ENCODE measurements at regions not wholly inside any gene's neighbourhood (a gene's known extent, or its start where the extent isn't known, plus 50 kb on each side); places are given as distances from the start of the nearest gene placed in this dataset.

GRCh38 chr5:98308960-98309359, 464.5 kb upstream of the RGMB start:
- no peak overlapping the region for H3K27ac ChIP-seq (ENCODE audit: low read depth in 1 of 2, low read length in 2 of 2)
- DNase-seq = no peak
- TF ChIP-seq, protein P1, sequence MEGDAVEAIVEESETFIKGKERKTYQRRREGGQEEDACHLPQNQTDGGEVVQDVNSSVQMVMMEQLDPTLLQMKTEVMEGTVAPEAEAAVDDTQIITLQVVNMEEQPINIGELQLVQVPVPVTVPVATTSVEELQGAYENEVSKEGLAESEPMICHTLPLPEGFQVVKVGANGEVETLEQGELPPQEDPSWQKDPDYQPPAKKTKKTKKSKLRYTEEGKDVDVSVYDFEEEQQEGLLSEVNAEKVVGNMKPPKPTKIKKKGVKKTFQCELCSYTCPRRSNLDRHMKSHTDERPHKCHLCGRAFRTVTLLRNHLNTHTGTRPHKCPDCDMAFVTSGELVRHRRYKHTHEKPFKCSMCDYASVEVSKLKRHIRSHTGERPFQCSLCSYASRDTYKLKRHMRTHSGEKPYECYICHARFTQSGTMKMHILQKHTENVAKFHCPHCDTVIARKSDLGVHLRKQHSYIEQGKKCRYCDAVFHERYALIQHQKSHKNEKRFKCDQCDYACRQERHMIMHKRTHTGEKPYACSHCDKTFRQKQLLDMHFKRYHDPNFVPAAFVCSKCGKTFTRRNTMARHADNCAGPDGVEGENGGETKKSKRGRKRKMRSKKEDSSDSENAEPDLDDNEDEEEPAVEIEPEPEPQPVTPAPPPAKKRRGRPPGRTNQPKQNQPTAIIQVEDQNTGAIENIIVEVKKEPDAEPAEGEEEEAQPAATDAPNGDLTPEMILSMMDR (IDR thresholded peaks at IDR 0.05) = no peak
- Mint-ChIP-seq H3K4me1 (peaks cover 5% of the 10 kb centered on the region), H3K9me3 (peaks cover 0 to 2% (median 0%) of the 10 kb centered on the region in 7 donors), H3K4me3 (no peak overlapping the region), H3K27ac (no peak overlapping the region), H3K36me3 (no peaks in the 10 kb centered on the region), H3K27me3 (ENCODE audit: low read depth in 3 of 3) (peaks cover 0 to 5% (median 1%) of the 10 kb centered on the region in 3 donors)
- H3K9ac ChIP-seq (ENCODE audit: insufficient read depth, low read length, poor library complexity, severe bottlenecking) = no peak overlapping the region
- peaks cover 0 to 7% of the 10 kb centered on the region in 2 donors for H3K4me1 ChIP-seq (ENCODE audit: control insufficient read depth in 1 of 2, insufficient read depth in 2 of 2, low read length in 2 of 2)
- no peaks in the 10 kb centered on the region for H3K9me3 ChIP-seq (replicated peaks in 1 of 2; ENCODE audit: control insufficient read depth in 1 of 2, insufficient read depth in 1 of 2, low read length in 2 of 2)
- no peaks in the 10 kb centered on the region for H4K20me1 ChIP-seq (ENCODE audit: insufficient read depth, low read length)
- no peaks in the 10 kb centered on the region for H3K79me2 ChIP-seq (ENCODE audit: insufficient read depth, low read length)
- H2AFZ ChIP-seq (ENCODE audit: insufficient read depth, low read depth, low read length, poor library complexity, severe bottlenecking) = no peak overlapping the region
- no peak overlapping the region for H3K4me2 ChIP-seq (replicated peaks; ENCODE audit: extremely low read depth, low read length, poor library complexity, severe bottlenecking)
- intact Hi-C loops (cut with micrococcal nuclease) = no loop called here
- H3K36me3 ChIP-seq (replicated peaks in 1 of 2; ENCODE audit: control insufficient read depth in 1 of 2, insufficient read depth in 2 of 2, low read length in 2 of 2) = no peaks in the 10 kb centered on the region
- no peaks in the 10 kb centered on the region for H3K27me3 ChIP-seq (ENCODE audit: control insufficient read depth in 2 of 2, insufficient read depth in 2 of 2, low read length in 2 of 2)
- WGBS (ENCODE audit: insufficient coverage) = no CpG with 5 or more reads among the region's 4 CpGs
- no peak overlapping the region for H3K4me3 ChIP-seq (replicated peaks in 1 of 3; ENCODE audit: low read depth in 2 of 3, low read length in 3 of 3)

GRCh38 chr5:98309785-98310598, 463.5 kb upstream of the RGMB start:
- Histone ChIP-seq H3K4me3 (replicated peaks in 1 of 3; ENCODE audit: low read depth in 2 of 3, low read length in 3 of 3) (no peak overlapping the region), H2AFZ (ENCODE audit: insufficient read depth, low read depth, low read length, poor library complexity, severe bottlenecking) (no peak overlapping the region), H3K36me3 (replicated peaks in 1 of 2; ENCODE audit: control insufficient read depth in 1 of 2, insufficient read depth in 2 of 2, low read length in 2 of 2) (no peaks in the 10 kb centered on the region), H3K4me2 (replicated peaks; ENCODE audit: extremely low read depth, low read length, poor library complexity, severe bottlenecking) (peak overlapping the region; percentile 19), H3K27ac (ENCODE audit: low read depth in 1 of 2, low read length in 2 of 2) (no peak overlapping the region), H4K20me1 (ENCODE audit: insufficient read depth, low read length) (no peaks in the 10 kb centered on the region), H3K9ac (ENCODE audit: insufficient read depth, low read length, poor library complexity, severe bottlenecking) (no peak overlapping the region), H3K79me2 (ENCODE audit: insufficient read depth, low read length) (no peaks in the 10 kb centered on the region), H3K4me1 (ENCODE audit: control insufficient read depth in 1 of 2, insufficient read depth in 2 of 2, low read length in 2 of 2) (peaks cover 0 to 7% of the 10 kb centered on the region in 2 donors), H3K27me3 (ENCODE audit: control insufficient read depth in 2 of 2, insufficient read depth in 2 of 2, low read length in 2 of 2) (no peaks in the 10 kb centered on the region), H3K9me3 (replicated peaks in 1 of 2; ENCODE audit: control insufficient read depth in 1 of 2, insufficient read depth in 1 of 2, low read length in 2 of 2) (no peaks in the 10 kb centered on the region)
- TF ChIP-seq, protein P1 (IDR thresholded peaks at IDR 0.05) = no peak
- H3K9me3 Mint-ChIP-seq = peaks cover 0 to 2% (median 0%) of the 10 kb centered on the region in 7 donors
- H3K27ac Mint-ChIP-seq = peak overlapping the region in 1 of 7 donors; percentile 1
- peaks cover 5% of the 10 kb centered on the region for H3K4me1 Mint-ChIP-seq
- H3K36me3 Mint-ChIP-seq = no peaks in the 10 kb centered on the region
- peak in 1 of 3 donors; percentile 34 for DNase-seq
- WGBS (ENCODE audit: insufficient coverage) = 13% methylated on average over 5 of the region's 7 CpGs
- H3K4me3 Mint-ChIP-seq = peak overlapping the region in 1 of 2 donors; percentile 68
- intact Hi-C loops (cut with micrococcal nuclease) = no loop called here
- peaks cover 0 to 5% (median 1%) of the 10 kb centered on the region in 3 donors for H3K27me3 Mint-ChIP-seq (ENCODE audit: low read depth in 3 of 3)
